H7 (cell line): ENCODE measurements at regions not wholly inside any gene's neighbourhood (a gene's known extent, or its start where the extent isn't known, plus 50 kb on each side); places are given as distances from the start of the nearest gene placed in this dataset.
"Not testable (repeated sequence)": the region's sequence is repeated elsewhere in the genome, so short reads cannot be mapped to it uniquely, and the experiment has no call there.

Experiments
- DNase-seq: peaks from one replicate; pipeline ENCODE4 v3.0.0; 2012
- H3K27me3 ChIP-seq: 2 replicates; pipeline ENCODE4 v1.6.0; 2011; ENCODE audit warnings: mild to moderate bottlenecking, low read length; ENCODE audit not compliant: control insufficient read depth, insufficient read depth
- H3K36me3 ChIP-seq: replicated peaks from 2 replicates; pipeline ENCODE4 v1.5.1; 2011; ENCODE audit warnings: low read length; ENCODE audit not compliant: control insufficient read depth, insufficient read depth
- H3K4me3 ChIP-seq: 2 replicates; pipeline ENCODE4 v1.5.1; 2011; ENCODE audit warnings: low read depth, mild to moderate bottlenecking, control low read depth, low read length, moderate library complexity; ENCODE audit not compliant: insufficient read depth

- DNase-seq = no peak
- Histone ChIP-seq H3K4me3 (no peak overlapping the region), H3K36me3 (no peaks in the 10 kb centered on the region), H3K27me3 (no peaks in the 10 kb centered on the region)
These were observed 146.9 kb downstream of the RHOU start for GRCh38 chr1:228882041-228882770.

GRCh38 chr1:228882771-228883450 is 147.6 kb downstream of the RHOU start:
- Histone ChIP-seq H3K4me3 (no peak overlapping the region), H3K36me3 (no peaks in the 10 kb centered on the region), H3K27me3 (no peaks in the 10 kb centered on the region)
- no peak for DNase-seq

- no peak for DNase-seq
- no peaks in the 10 kb centered on the region for H3K36me3 ChIP-seq
- no peaks in the 10 kb centered on the region for H3K27me3 ChIP-seq
- no peak overlapping the region for H3K4me3 ChIP-seq
These were observed 148.3 kb downstream of the RHOU start for GRCh38 chr1:228883535-228883934.

GRCh38 chr1:228884196-228884595 is 148.9 kb downstream of the RHOU start:
- H3K4me3 ChIP-seq = no peak overlapping the region
- H3K36me3 ChIP-seq = no peaks in the 10 kb centered on the region
- H3K27me3 ChIP-seq = no peaks in the 10 kb centered on the region
- DNase-seq = no peak

GRCh38 chr1:228884615-228885566 is 149.6 kb downstream of the RHOU start:
- Histone ChIP-seq H3K36me3 (no peaks in the 10 kb centered on the region), H3K27me3 (no peaks in the 10 kb centered on the region), H3K4me3 (no peak overlapping the region)
- no peak for DNase-seq

- Histone ChIP-seq H3K27me3 (no peaks in the 10 kb centered on the region), H3K36me3 (no peaks in the 10 kb centered on the region), H3K4me3 (no peak overlapping the region)
- DNase-seq = no peak
These were observed 150.6 kb downstream of the RHOU start for GRCh38 chr1:228885845-228886244.

GRCh38 chr1:228887101-228887500 is 151.8 kb downstream of the RHOU start:
- no peak for DNase-seq
- Histone ChIP-seq H3K4me3 (no peak overlapping the region), H3K27me3 (no peaks in the 10 kb centered on the region), H3K36me3 (no peaks in the 10 kb centered on the region)

GRCh38 chr1:228887960-228888359 is 152.7 kb downstream of the RHOU start:
- H3K27me3 ChIP-seq = no peaks in the 10 kb centered on the region
- no peaks in the 10 kb centered on the region for H3K36me3 ChIP-seq
- no peak overlapping the region for H3K4me3 ChIP-seq
- DNase-seq = no peak

- H3K36me3 ChIP-seq = no peaks in the 10 kb centered on the region
- no peak for DNase-seq
These were observed 154.0 kb downstream of the RHOU start for GRCh38 chr1:228889289-228889688.

GRCh38 chr1:228891272-228892034 is 156.2 kb downstream of the RHOU start:
- Histone ChIP-seq H3K27me3 (no peaks in the 10 kb centered on the region), H3K36me3 (no peaks in the 10 kb centered on the region), H3K4me3 (no peak overlapping the region)
- DNase-seq = no peak

More at GRCh38 chr1:228889289-228889688, 154.0 kb downstream of the RHOU start:
- no peaks in the 10 kb centered on the region for H3K27me3 ChIP-seq
- H3K4me3 ChIP-seq = no peak overlapping the region

GRCh38 chr1:228892200-228892599 is 156.9 kb downstream of the RHOU start:
- not testable (repeated sequence) for H3K4me3 ChIP-seq, DNase-seq, H3K27me3 ChIP-seq, H3K36me3 ChIP-seq

GRCh38 chr1:228894442-228894989 is 159.2 kb downstream of the RHOU start:
- H3K27me3 ChIP-seq = no peaks in the 10 kb centered on the region
- no peak for DNase-seq
- no peak overlapping the region for H3K4me3 ChIP-seq
- H3K36me3 ChIP-seq = no peaks in the 10 kb centered on the region

- Histone ChIP-seq H3K4me3 (no peak overlapping the region), H3K36me3 (no peaks in the 10 kb centered on the region), H3K27me3 (peaks cover 3% of the 10 kb centered on the region; the same call in 1 of the 2 replicates)
- DNase-seq = no peak
These were observed 162.6 kb downstream of the RHOU start for GRCh38 chr1:228897901-228898300.

GRCh38 chr1:228898582-228898992 is 163.3 kb downstream of the RHOU start:
- Histone ChIP-seq H3K36me3 (no peaks in the 10 kb centered on the region), H3K27me3 (peaks cover 3% of the 10 kb centered on the region; the same call in 1 of the 2 replicates), H3K4me3 (no peak overlapping the region)
- no peak for DNase-seq
